Ovary (tissue), 7 donors: ENCODE measurements at regions not wholly inside any gene's neighbourhood (a gene's known extent, or its start where the extent isn't known, plus 50 kb on each side); places are given as distances from the start of the nearest gene placed in this dataset.
"Not testable (repeated sequence)": the region's sequence is repeated elsewhere in the genome, so short reads cannot be mapped to it uniquely, and the experiment has no call there.

Experiments used
- DNase-seq, 5 donors: peaks; one replicate each; pipeline ENCODE4 v3.0.0-alpha.2; 2019 to 2020
- H3K27ac ChIP-seq, 2 donors: fragments of 200-600 bp; one replicate each; pipeline versions ENCODE4 v1.5.1 to v1.8.0; 2019 to 2022
- H3K27me3 ChIP-seq: fragments of 200-600 bp; one replicate; pipeline ENCODE4 v1.8.0; 2022
- H3K36me3 ChIP-seq: fragments of 200-600 bp; sonication (generic); one replicate; pipeline ENCODE4 v1.5.1; 2019
- H3K4me1 ChIP-seq: one replicate; pipeline ENCODE4 v1.8.1; 2013; ENCODE audit warnings: mild to moderate bottlenecking, moderate library complexity; ENCODE audit not compliant: insufficient read depth
- H3K4me3 ChIP-seq: fragments of 200-600 bp; sonication (generic); one replicate; pipeline ENCODE4 v1.5.1; 2017
- H3K9me3 ChIP-seq, 2 donors: fragments of 200-600 bp in 1 of 2; sonication (generic) in 1 of 2; one replicate each; pipeline versions ENCODE4 v1.5.1 to v1.8.1; 2013 to 2019; ENCODE audit warnings: mild to moderate bottlenecking in 1 of 2, moderate library complexity in 1 of 2
- CTCF ChIP-seq, 3 donors: fragments of 450-650 bp in 2 of 3; fragments of 200-600 bp in 1 of 3; IDR thresholded peaks; one replicate each; pipeline versions ENCODE4 v1.5.1 to v1.8.0; 2016 to 2022; ENCODE audit warnings: antibody characterized with exemption in 3 of 3, mild to moderate bottlenecking in 1 of 3
- EP300 ChIP-seq: sonication (generic); formaldehyde crosslinking; IDR thresholded peaks from one replicate; pipeline ENCODE4 v1.6.1; 2017; ENCODE audit warnings: antibody characterized with exemption
- POLR2A ChIP-seq: fragments of 450-650 bp; IDR thresholded peaks from one replicate; pipeline ENCODE4 v1.6.1; 2017; ENCODE audit warnings: antibody characterized with exemption, mild to moderate bottlenecking, moderate library complexity
- WGBS, 3 donors: extraction: QIAGEN DNeasy Blood & Tissue Kit in 1 of 3; methylation state at CpG; one replicate each; pipeline versions ENCODE4 v1.1.5 to v1.1.7; 2013 to 2017; 5-methylcytosine and 5-hydroxymethylcytosine counted together
- intact Hi-C, 4 donors: fragments of 100-400 bp; cut with DNase I; formaldehyde crosslinking; loops; one replicate each; pipeline versions ENCODE4 v1.11.0 to v1.15.1; 2022 to 2023
- donor health status: DM: no; HTN: no; CAD: no; lungs with moderate emphysema.
- donor health status: DM: no; HTN: no; CAD: no.
- donor health status: Bipolar disorder and iron deficiency.
- donor health status: DM: no; HTN: no; CAD: no.
- donor health status: DM: yes; HTN: yes; CAD: no.

- not testable (repeated sequence) for DNase-seq
- WGBS, 3 donors = 91 to 95% (median 93%) methylated on average over 13 of the region's 13 CpGs
These were observed 214.0 kb upstream of the SGCG start for GRCh38 chr13:22966753-22967152.

GRCh38 chr13:22967669-22968068 is 213.1 kb upstream of the SGCG start:
- Histone ChIP-seq H3K4me1 (no peaks in the 10 kb centered on the region), H3K9me3 (no peaks in the 10 kb centered on the region), H3K27ac (no peak overlapping the region), H3K4me3 (no peak overlapping the region), H3K27me3 (no peaks in the 10 kb centered on the region), H3K36me3 (no peaks in the 10 kb centered on the region)
- TF ChIP-seq EP300 (no peak), POLR2A (no peak)
- no peak for DNase-seq
- intact Hi-C loops = no loop called here
- WGBS, 3 donors = 77 to 88% (median 81%) methylated on average over 6 of the region's 6 CpGs

More at GRCh38 chr13:22966753-22967152, 214.0 kb upstream of the SGCG start:
- H3K9me3 ChIP-seq, H3K36me3 ChIP-seq, H3K27me3 ChIP-seq, H3K27ac ChIP-seq, H3K4me1 ChIP-seq, H3K4me3 ChIP-seq, intact Hi-C loops: not testable (repeated sequence)

GRCh38 chr13:22979952-22980351 is 200.8 kb upstream of the SGCG start:
- intact Hi-C loops = no loop called here
- Histone ChIP-seq H3K27ac (no peak overlapping the region), H3K4me3 (no peak overlapping the region), H3K36me3 (no peaks in the 10 kb centered on the region), H3K9me3 (no peaks in the 10 kb centered on the region), H3K4me1 (no peaks in the 10 kb centered on the region), H3K27me3 (no peaks in the 10 kb centered on the region)
- DNase-seq = no peak
- WGBS, 3 donors = 78 to 90% (median 86%) methylated on average over 3 of the region's 3 CpGs
- TF ChIP-seq EP300 = no peak
- no peak for TF ChIP-seq CTCF (IDR thresholded peaks at IDR 0.05)
- no peak for TF ChIP-seq POLR2A

- DNase-seq = no peak
- whole genome bisulfite sequencing, 3 donors = 89 to 93% (median 90%) methylated on average over 2 of the region's 2 CpGs
These were observed 199.8 kb upstream of the SGCG start for GRCh38 chr13:22980936-22981335.

GRCh38 chr13:22993148-22993547 is 187.6 kb upstream of the SGCG start:
- no peaks in the 10 kb centered on the region for H3K36me3 ChIP-seq
- no peaks in the 10 kb centered on the region for H3K4me1 ChIP-seq
- intact Hi-C loops = no loop called here
- no peak for DNase-seq
- H3K4me3 ChIP-seq = no peak overlapping the region
- H3K27me3 ChIP-seq = no peaks in the 10 kb centered on the region
- no peak for TF ChIP-seq POLR2A
- TF ChIP-seq CTCF (IDR thresholded peaks at IDR 0.05) = no peak
- TF ChIP-seq EP300 = no peak
- no peak overlapping the region for H3K27ac ChIP-seq
- H3K9me3 ChIP-seq = no peaks in the 10 kb centered on the region
- WGBS, 3 donors = 2 to 23% (median 4%) methylated on average over 1 of the region's 1 CpG

More at GRCh38 chr13:22980936-22981335, 199.8 kb upstream of the SGCG start:
- Histone ChIP-seq H3K36me3 (no peaks in the 10 kb centered on the region), H3K27me3 (no peaks in the 10 kb centered on the region), H3K4me3 (no peak overlapping the region), H3K27ac (no peak overlapping the region), H3K9me3 (no peaks in the 10 kb centered on the region), H3K4me1 (no peaks in the 10 kb centered on the region)
- intact Hi-C loops = no loop called here
- no peak for TF ChIP-seq POLR2A
- no peak for TF ChIP-seq CTCF (IDR thresholded peaks at IDR 0.05)
- TF ChIP-seq EP300 = no peak

- WGBS, 3 donors = 39 to 44% (median 40%) methylated on average over 2 of the region's 2 CpGs
- intact Hi-C loops = no loop called here
- Histone ChIP-seq H3K9me3 (no peaks in the 10 kb centered on the region), H3K36me3 (no peaks in the 10 kb centered on the region), H3K27ac (no peak overlapping the region), H3K27me3 (no peaks in the 10 kb centered on the region), H3K4me1 (peaks cover 2% of the 10 kb centered on the region), H3K4me3 (no peak overlapping the region)
- TF ChIP-seq POLR2A (no peak), CTCF (IDR thresholded peaks at IDR 0.05) (no peak), EP300 (no peak)
- no peak for DNase-seq
These were observed 177.3 kb upstream of the SGCG start for GRCh38 chr13:23003446-23003845.
